AG04449 (cell line): ENCODE measurements at regions not wholly inside any gene's neighbourhood (a gene's known extent, or its start where the extent isn't known, plus 50 kb on each side); places are given as distances from the start of the nearest gene placed in this dataset.

ENCODE experiments used
- CTCF ChIA-PET: fragments of 350-600 bp; formaldehyde crosslinking; extraction: SDS; loops from one replicate; lab custom pipeline; 2021; ENCODE audit warnings: antibody characterized with exemption; lab: Yijun Ruan, JAX
- POLR2A ChIA-PET: fragments of 400-600, 350-600 bp; formaldehyde crosslinking; extraction: SDS; loops from one replicate; lab custom pipeline; 2020; ENCODE audit warnings: antibody characterized with exemption, inconsistent platforms; lab: Yijun Ruan, JAX
- DNase-seq: peaks from one replicate; pipeline ENCODE4 v3.0.0-alpha.2; 2010; ENCODE audit warnings: low read depth, low spot score
- H3K4me3 ChIP-seq: 2 replicates; pipeline ENCODE4 v1.5.1; 2011; ENCODE audit warnings: low read depth, mild to moderate bottlenecking, control low read depth, low read length
- TF ChIP-seq, protein P1 (sequence below): IDR thresholded peaks from one replicate; pipeline ENCODE4 v1.5.1; 2011; ENCODE audit warnings: mild to moderate bottlenecking, moderate library complexity, low read length, control low read depth, inconsistent platforms; ENCODE audit not compliant: insufficient read depth; ENCODE audit errors: missing control alignments

- H3K4me3 ChIP-seq = no peak overlapping the region
- TF ChIP-seq, protein P1, sequence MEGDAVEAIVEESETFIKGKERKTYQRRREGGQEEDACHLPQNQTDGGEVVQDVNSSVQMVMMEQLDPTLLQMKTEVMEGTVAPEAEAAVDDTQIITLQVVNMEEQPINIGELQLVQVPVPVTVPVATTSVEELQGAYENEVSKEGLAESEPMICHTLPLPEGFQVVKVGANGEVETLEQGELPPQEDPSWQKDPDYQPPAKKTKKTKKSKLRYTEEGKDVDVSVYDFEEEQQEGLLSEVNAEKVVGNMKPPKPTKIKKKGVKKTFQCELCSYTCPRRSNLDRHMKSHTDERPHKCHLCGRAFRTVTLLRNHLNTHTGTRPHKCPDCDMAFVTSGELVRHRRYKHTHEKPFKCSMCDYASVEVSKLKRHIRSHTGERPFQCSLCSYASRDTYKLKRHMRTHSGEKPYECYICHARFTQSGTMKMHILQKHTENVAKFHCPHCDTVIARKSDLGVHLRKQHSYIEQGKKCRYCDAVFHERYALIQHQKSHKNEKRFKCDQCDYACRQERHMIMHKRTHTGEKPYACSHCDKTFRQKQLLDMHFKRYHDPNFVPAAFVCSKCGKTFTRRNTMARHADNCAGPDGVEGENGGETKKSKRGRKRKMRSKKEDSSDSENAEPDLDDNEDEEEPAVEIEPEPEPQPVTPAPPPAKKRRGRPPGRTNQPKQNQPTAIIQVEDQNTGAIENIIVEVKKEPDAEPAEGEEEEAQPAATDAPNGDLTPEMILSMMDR = no peak
- ChIA-PET POLR2A (no interaction called here), CTCF (no interaction called here)
- no peak for DNase-seq
Measured at GRCh38 chr22:48902001-48902869, 925.4 kb downstream of the BRD1 start.

- ChIA-PET CTCF (no interaction called here), POLR2A (no interaction called here)
- DNase-seq = no peak
- H3K4me3 ChIP-seq = no peak overlapping the region
- TF ChIP-seq, protein P1 = no peak
Measured at GRCh38 chr22:48901324-48901723, 926.3 kb downstream of the BRD1 start.

- ChIA-PET CTCF (no interaction called here), POLR2A (no interaction called here)
- no peak for DNase-seq
- TF ChIP-seq, protein P1 = no peak
- H3K4me3 ChIP-seq = no peak overlapping the region
Measured at GRCh38 chr22:48900626-48901025, 927.0 kb downstream of the BRD1 start.

- DNase-seq = no peak
- no peak overlapping the region for H3K4me3 ChIP-seq
- CTCF ChIA-PET = no interaction called here
- TF ChIP-seq, protein P1 = no peak
- POLR2A ChIA-PET = no interaction called here
Measured at GRCh38 chr22:48900327-48900597, 927.4 kb downstream of the BRD1 start.

GRCh38 chr22:48899523-48900326, 927.9 kb downstream of the BRD1 start:
- TF ChIP-seq, protein P1 = no peak
- DNase-seq = no peak
- CTCF ChIA-PET = no interaction called here
- POLR2A ChIA-PET = no interaction called here
- no peak overlapping the region for H3K4me3 ChIP-seq

DNA sequence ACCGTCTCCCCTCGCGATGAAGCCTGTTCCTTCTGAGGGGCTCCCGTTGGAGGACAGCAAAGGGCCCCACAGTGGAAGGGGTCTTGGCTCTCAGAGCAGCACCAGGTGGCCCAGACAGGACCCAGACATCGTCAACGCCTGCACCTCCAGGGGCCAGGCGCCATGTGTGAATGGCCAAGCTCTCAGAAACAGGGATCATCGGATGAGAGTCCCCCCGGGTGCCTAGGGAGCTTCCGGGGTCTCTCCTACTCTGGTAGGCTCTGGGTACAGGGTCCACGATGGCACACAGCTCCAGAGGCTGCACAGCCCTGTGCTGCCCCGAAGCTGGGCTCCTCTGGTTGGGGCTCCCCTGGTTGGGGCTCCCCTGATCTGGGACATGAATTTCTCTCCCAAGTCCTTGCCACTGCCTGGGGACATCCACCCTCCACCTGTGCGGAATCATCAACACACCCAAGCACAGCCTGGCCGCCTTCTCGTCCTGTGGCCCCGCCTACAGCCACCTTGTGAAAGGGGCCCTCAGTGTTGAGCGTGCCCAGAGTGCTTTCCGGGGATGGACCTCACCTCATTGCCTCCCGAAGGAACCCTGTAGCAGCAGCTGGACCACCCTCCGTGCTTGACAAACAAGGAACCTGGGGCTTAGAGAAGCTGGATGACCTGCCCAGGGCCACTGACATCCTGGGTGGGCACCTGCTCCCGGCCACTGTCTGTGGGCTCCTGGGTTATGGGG, 929.0 kb downstream of the BRD1 start:
- ChIA-PET POLR2A (no interaction called here), CTCF (no interaction called here)
- TF ChIP-seq, protein P1 = no peak

More for the DNA sequence above, 929.0 kb downstream of the BRD1 start:
- H3K4me3 ChIP-seq = no peak overlapping the region
- DNase-seq = no peak
